ENCODE measurements at regions not wholly inside any gene's neighbourhood (a gene's known extent, or its start where the extent isn't known, plus 50 kb on each side); places are given as distances from the start of the nearest gene placed in this dataset.

DNA sequence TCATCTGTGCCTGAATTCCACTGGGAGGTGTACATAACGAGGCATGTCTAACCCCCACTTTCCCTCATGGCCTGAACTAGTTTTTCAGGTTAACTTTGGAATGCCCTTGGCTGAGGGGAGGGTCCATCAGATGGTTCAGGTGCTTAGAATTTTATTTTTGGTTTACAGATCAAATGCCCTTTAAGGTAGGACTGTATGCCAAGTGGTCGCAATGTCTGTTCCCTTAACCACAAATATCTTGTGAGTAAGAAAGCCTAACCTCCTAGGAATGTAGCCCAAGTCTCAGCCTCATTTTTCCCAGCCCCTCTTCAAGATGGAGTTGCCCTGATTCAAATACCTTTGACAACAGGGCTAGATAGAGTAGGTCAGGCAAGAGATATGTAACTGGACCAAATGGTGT is 78.4 kb downstream of the RNASET2 start:
- H3K4me3 ChIP-seq (replicated peaks; ENCODE audit: low read depth, low read length), result no peak overlapping the region
- TF ChIP-seq, protein P1, sequence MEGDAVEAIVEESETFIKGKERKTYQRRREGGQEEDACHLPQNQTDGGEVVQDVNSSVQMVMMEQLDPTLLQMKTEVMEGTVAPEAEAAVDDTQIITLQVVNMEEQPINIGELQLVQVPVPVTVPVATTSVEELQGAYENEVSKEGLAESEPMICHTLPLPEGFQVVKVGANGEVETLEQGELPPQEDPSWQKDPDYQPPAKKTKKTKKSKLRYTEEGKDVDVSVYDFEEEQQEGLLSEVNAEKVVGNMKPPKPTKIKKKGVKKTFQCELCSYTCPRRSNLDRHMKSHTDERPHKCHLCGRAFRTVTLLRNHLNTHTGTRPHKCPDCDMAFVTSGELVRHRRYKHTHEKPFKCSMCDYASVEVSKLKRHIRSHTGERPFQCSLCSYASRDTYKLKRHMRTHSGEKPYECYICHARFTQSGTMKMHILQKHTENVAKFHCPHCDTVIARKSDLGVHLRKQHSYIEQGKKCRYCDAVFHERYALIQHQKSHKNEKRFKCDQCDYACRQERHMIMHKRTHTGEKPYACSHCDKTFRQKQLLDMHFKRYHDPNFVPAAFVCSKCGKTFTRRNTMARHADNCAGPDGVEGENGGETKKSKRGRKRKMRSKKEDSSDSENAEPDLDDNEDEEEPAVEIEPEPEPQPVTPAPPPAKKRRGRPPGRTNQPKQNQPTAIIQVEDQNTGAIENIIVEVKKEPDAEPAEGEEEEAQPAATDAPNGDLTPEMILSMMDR (IDR thresholded peaks at IDR 0.05; ENCODE audit: low read depth, low read length, missing control alignments), result no peak
- DNase-seq (ENCODE audit: extremely low read depth, low read depth), result no peak

DNA sequence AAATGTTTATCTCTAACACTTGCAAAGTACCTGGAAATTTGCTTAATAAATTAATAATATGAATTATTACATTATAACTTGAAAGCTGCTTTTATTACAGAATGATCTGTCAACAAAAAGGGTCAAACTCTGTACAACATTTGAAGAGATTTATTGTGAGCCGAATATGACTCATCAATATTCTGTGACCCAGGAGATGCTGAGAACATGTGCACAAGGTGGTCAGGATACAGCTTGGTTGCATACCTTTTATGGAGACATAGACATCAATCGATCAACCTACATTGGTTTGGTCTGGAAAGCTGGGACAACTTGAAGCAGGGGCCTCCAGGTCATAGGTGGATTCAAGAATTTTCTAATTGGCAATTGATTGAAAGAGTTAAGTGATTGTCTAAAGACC is 79.0 kb downstream of the RNASET2 start:
- no peak overlapping the region for H3K4me3 ChIP-seq (replicated peaks; ENCODE audit: low read depth, low read length)
- TF ChIP-seq, protein P1 (IDR thresholded peaks at IDR 0.05; ENCODE audit: low read depth, low read length, missing control alignments), result no peak
- no peak for DNase-seq (ENCODE audit: extremely low read depth, low read depth)

DNA sequence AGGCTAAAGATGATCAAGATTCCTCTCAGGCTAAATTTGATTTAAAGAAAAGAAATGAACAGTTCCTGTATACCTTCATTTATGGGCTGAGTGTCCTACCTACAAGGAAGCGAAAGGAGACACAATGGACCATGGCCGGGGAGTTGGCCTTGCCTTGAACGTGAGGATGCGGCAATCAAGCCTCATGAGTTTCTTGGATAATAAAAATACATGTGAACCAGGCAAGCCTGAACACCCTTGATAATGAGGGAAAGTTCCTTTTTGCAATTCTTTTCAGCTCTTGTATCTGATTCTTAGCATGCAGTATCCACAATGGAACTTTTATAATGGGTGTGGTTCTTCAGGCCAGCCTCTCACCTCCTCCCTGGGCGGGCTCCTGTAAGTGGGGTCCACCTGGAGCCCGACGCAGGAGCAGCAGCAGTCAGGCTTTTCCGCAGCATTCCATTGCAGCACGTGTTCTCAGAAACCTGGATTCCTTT is 83.8 kb downstream of the RNASET2 start:
- TF ChIP-seq, protein P1 (IDR thresholded peaks at IDR 0.05; ENCODE audit: low read depth, low read length, missing control alignments), result no peak
- H3K4me3 ChIP-seq (replicated peaks; ENCODE audit: low read depth, low read length), result no peak overlapping the region
- DNase-seq (ENCODE audit: extremely low read depth, low read depth), result no peak

DNA sequence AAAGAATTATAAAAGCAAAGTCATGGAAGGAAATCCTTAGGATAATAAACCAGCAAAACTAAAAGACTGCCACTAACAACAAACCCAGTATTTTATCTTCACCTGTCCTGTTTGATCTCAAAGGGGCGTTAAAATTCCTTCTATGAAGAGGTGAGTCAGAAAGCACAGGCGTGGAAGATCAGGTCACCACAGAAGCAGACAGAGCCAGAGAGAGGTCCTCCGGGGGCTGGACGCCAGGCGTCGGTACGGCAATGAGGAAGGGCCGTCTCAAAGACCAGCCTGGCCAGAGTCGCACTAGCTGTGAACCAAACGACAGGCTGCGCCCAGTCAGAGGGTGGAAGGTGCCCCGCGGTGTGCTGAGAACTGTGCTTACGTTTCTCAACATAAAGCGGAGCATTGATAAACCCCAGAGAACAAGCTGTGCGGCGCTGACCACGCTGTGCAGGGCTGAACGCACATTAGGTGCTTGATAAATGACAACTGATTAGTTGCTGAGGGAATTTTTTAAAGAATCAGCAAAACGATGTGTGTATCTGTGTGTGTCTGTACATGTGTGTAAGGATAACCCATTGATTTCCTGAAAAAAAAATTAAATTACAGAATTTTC is 85.6 kb downstream of the RNASET2 start:
- TF ChIP-seq, protein P1 (IDR thresholded peaks at IDR 0.05; ENCODE audit: low read depth, low read length, missing control alignments), result no peak
- no peak overlapping the region for H3K4me3 ChIP-seq (replicated peaks; ENCODE audit: low read depth, low read length)
- DNase-seq (ENCODE audit: extremely low read depth, low read depth), result no peak

DNA sequence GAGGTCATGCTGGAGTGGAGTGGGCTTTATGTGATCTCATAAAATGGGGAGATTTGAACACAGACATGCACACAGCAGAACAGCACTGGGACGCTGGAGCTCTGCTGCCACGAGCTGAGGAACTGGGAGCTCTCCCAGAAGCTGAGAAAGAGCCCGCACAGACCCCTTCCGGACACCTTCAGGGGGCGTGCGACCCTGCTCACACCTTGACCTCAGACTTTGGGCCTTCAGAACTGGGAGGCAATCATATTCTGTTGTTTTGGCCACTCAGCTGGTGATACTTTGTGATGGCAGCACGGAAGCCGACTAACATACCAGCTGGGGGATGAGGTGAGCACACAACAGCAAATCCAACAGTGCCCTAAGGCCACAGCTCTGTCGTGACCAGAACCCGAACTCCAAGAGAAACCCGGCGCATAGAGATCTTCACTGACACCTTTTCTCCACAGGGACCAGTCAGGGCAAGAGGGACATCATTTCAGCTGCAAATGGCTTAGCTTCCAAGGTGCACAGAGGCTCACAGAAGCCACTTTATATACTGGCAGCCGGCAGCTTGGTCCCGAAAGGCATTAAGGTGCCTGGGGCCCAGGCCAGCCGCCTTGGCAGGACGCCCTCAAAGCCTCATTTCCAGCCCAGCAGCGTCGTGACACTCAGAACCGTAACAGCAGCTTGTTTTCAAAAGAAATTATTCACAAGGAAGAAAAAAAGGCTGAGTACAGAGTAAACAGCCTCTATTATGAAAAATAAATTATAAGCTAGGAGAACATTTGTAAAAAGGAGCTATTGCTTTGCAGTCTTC is 89.3 kb downstream of the RNASET2 start:
- TF ChIP-seq, protein P1 (IDR thresholded peaks at IDR 0.05; ENCODE audit: low read depth, low read length, missing control alignments), result no peak
- H3K4me3 ChIP-seq (replicated peaks; ENCODE audit: low read depth, low read length), result no peak overlapping the region
- no peak for DNase-seq (ENCODE audit: extremely low read depth, low read depth)

DNA sequence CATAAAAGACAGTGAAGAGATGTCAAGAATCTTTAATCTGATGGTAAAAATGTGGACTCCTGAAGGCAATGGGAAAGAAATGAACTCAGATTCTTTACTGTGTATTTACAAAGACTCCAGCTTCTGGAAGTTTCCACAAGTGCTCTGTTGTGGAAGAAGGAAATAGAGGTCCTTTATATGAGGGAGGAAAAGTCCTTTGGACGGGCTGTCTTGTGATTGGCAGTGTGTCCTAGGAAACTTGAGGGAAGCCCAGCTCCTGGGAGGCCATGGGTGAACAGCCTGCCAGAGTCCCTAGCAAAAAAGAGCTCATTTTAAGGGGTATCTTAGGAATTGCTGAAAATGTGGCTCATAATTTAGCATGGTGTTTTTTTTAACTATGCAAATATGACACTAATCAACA is 92.0 kb downstream of the RNASET2 start:
- no peak for DNase-seq (ENCODE audit: extremely low read depth, low read depth)
- TF ChIP-seq, protein P1 (IDR thresholded peaks at IDR 0.05; ENCODE audit: low read depth, low read length, missing control alignments), result no peak
- H3K4me3 ChIP-seq (replicated peaks; ENCODE audit: low read depth, low read length), result no peak overlapping the region
